ENCODE measurements at regions not wholly inside any gene's neighbourhood (a gene's known extent, or its start where the extent isn't known, plus 50 kb on each side); places are given as distances from the start of the nearest gene placed in this dataset.

- no peaks in the 10 kb centered on the region for H3K9me3 Mint-ChIP-seq (ENCODE audit: unreplicated experiment)
- H3K36me3 Mint-ChIP-seq (ENCODE audit: insufficient read depth, unreplicated experiment), result no peaks in the 10 kb centered on the region
- intact Hi-C loops (cut with micrococcal nuclease), result no loop called here
- H3K27me3 Mint-ChIP-seq (ENCODE audit: insufficient read depth, unreplicated experiment), result peaks cover 78% of the 10 kb centered on the region
- CTCF ChIA-PET, result interaction anchor here (0.9 kb wide), 1 partner anchor 411 kb away, joined by 3 read pairs; no protein-coding TSS in a partner anchor
- H3K27ac Mint-ChIP-seq (ENCODE audit: low read depth, unreplicated experiment), result no peak overlapping the region
- H3K4me3 Mint-ChIP-seq (ENCODE audit: unreplicated experiment), result no peak overlapping the region
- no peak for DNase-seq (ENCODE audit: unreplicated experiment)
- H3K4me1 Mint-ChIP-seq (ENCODE audit: insufficient read depth, unreplicated experiment), result no peaks in the 10 kb centered on the region
- POLR2A ChIA-PET, result no interaction called here
- BruUV-seq (replicated peaks), result no TSS peak
- TF ChIP-seq CTCF (IDR thresholded peaks at IDR 0.05; ENCODE audit: unreplicated experiment), result no peak
Measured at GRCh38 chr9:126080641-126081040, 246.0 kb upstream of the MVB12B start.

DNA sequence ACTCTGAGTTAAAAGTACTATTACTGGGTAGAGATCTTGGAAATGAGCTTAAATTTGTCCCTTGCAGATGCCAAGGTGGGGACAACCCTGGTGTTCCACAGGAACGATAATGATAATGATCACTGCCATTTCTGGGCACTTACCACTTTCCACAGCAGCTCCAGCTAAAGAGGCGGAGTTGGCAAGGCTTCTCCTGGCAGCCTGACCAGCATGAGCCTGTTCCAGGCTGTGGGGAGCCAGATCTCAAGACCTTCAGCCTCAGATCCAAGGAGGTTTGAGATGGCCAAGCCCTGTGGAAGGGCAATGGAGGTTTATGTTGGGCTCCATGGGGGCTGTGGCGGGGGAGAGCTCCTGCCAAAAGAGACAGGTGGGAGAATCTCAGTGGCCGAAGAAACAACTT lies 244.9 kb upstream of the MVB12B start:
- Mint-ChIP-seq H3K4me3 (ENCODE audit: unreplicated experiment) (no peak overlapping the region), H3K36me3 (ENCODE audit: insufficient read depth, unreplicated experiment) (no peaks in the 10 kb centered on the region), H3K27ac (ENCODE audit: low read depth, unreplicated experiment) (no peak overlapping the region), H3K9me3 (ENCODE audit: unreplicated experiment) (no peaks in the 10 kb centered on the region), H3K27me3 (ENCODE audit: insufficient read depth, unreplicated experiment) (peaks cover 74% of the 10 kb centered on the region), H3K4me1 (ENCODE audit: insufficient read depth, unreplicated experiment) (no peaks in the 10 kb centered on the region)
- no TSS peak for BruUV-seq (replicated peaks)
- no peak for DNase-seq (ENCODE audit: unreplicated experiment)
- no peak for TF ChIP-seq CTCF (IDR thresholded peaks at IDR 0.05; ENCODE audit: unreplicated experiment)
- intact Hi-C loops (cut with micrococcal nuclease), result no loop called here
- ChIA-PET POLR2A (no interaction called here), CTCF (interaction anchor here (0.9 kb wide), 1 partner anchor 8 kb away, joined by 4 read pairs; no protein-coding TSS in a partner anchor)

DNA sequence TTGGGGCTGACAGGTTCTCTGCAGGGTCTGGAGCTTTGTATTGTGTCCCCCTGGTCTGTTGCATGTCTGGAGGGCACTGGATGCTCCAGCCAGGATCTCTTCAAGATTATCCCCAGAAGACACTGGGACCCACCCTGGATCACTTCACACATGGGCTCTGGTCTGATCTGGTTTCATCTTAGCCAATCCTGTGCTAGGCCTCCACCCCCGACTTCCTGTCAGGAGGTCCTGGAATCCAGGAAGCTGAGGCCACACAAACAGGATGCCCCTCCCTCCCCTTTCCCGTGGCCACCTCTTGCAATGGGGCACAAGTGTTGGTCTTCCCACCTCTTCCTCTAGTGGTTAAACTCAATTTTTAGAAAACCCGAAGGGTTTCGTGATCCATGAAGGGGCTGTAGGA lies 242.6 kb upstream of the MVB12B start:
- Mint-ChIP-seq H3K36me3 (ENCODE audit: insufficient read depth, unreplicated experiment) (no peaks in the 10 kb centered on the region), H3K27ac (ENCODE audit: low read depth, unreplicated experiment) (no peak overlapping the region), H3K4me1 (ENCODE audit: insufficient read depth, unreplicated experiment) (no peaks in the 10 kb centered on the region), H3K27me3 (ENCODE audit: insufficient read depth, unreplicated experiment) (peaks cover 52% of the 10 kb centered on the region), H3K9me3 (ENCODE audit: unreplicated experiment) (no peaks in the 10 kb centered on the region), H3K4me3 (ENCODE audit: unreplicated experiment) (no peak overlapping the region)
- ChIA-PET POLR2A (interaction anchor here (0.5 kb wide), 1 partner anchor 84 kb away, joined by 4 read pairs; no protein-coding TSS in a partner anchor), CTCF (interaction anchor here (0.6 kb wide), 1 partner anchor 53 kb away, joined by 3 read pairs; no protein-coding TSS in a partner anchor)
- no peak for TF ChIP-seq CTCF (IDR thresholded peaks at IDR 0.05; ENCODE audit: unreplicated experiment)
- BruUV-seq (replicated peaks), result no TSS peak
- DNase-seq (ENCODE audit: unreplicated experiment), result no peak
- intact Hi-C loops (cut with micrococcal nuclease), result no loop called here

DNA sequence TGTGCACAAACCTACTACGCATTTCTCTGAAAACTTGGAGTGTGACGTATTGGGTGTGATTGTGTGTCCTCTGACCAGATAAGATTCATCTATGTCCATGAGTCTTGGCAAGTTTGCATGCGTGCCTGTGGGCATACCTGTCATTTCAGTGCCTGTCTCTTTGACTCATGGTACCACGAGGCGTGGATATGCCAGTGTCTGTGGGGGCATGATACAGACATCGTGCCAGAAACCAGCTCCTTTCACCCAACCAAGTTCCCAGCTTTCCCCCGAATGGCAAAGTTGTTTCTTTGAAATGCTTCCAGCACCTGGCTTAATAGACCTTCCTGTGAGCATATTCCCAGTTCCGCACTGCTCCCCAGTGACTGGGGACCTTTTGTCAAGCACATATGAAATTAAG lies 241.9 kb upstream of the MVB12B start:
- intact Hi-C loops (cut with micrococcal nuclease), result no loop called here
- Mint-ChIP-seq H3K27ac (ENCODE audit: low read depth, unreplicated experiment) (no peak overlapping the region), H3K4me1 (ENCODE audit: insufficient read depth, unreplicated experiment) (no peaks in the 10 kb centered on the region), H3K27me3 (ENCODE audit: insufficient read depth, unreplicated experiment) (peaks cover 45% of the 10 kb centered on the region), H3K4me3 (ENCODE audit: unreplicated experiment) (no peak overlapping the region), H3K9me3 (ENCODE audit: unreplicated experiment) (no peaks in the 10 kb centered on the region), H3K36me3 (ENCODE audit: insufficient read depth, unreplicated experiment) (no peaks in the 10 kb centered on the region)
- BruUV-seq (replicated peaks), result no TSS peak
- TF ChIP-seq CTCF (IDR thresholded peaks at IDR 0.05; ENCODE audit: unreplicated experiment), result no peak
- DNase-seq (ENCODE audit: unreplicated experiment), result no peak
- ChIA-PET POLR2A (no interaction called here), CTCF (no interaction called here)

Data from MCF 10A (cell line).